GM21360 (cell line): ENCODE measurements at regions not wholly inside any gene's neighbourhood (a gene's known extent, or its start where the extent isn't known, plus 50 kb on each side); places are given as distances from the start of the nearest gene placed in this dataset.

Source experiments
- ATAC-seq: cut with Tn5 transposase; IDR thresholded peaks from one replicate; pipeline ENCODE4 v1.9.1; 2021; ENCODE audit warnings: mild to moderate bottlenecking, moderate library complexity; ENCODE audit not compliant: unreplicated experiment

GRCh38 chr2:176709149-176709951 lies 440.1 kb downstream of the MTX2 start:
- ATAC-seq = no peak

- no peak for ATAC-seq
These were observed 440.7 kb downstream of the MTX2 start for GRCh38 chr2:176709991-176710390.

GRCh38 chr2:176710657-176711186 lies 441.5 kb downstream of the MTX2 start:
- ATAC-seq = no peak

- ATAC-seq = no peak
These were observed 456.8 kb downstream of the MTX2 start for GRCh38 chr2:176725873-176726645.

GRCh38 chr2:176727696-176728095 lies 458.5 kb downstream of the MTX2 start:
- ATAC-seq = no peak

GRCh38 chr2:176729706-176730569 lies 460.7 kb downstream of the MTX2 start:
- ATAC-seq = no peak

GRCh38 chr2:176732780-176733179 lies 463.5 kb downstream of the MTX2 start:
- ATAC-seq = no peak

- ATAC-seq = no peak
These were observed 464.6 kb downstream of the MTX2 start for GRCh38 chr2:176733698-176734430.

GRCh38 chr2:176734868-176735267 lies 465.6 kb downstream of the MTX2 start:
- no peak for ATAC-seq

- ATAC-seq = no peak
These were observed 470.3 kb upstream of the HNRNPA3 start for GRCh38 chr2:176742271-176742670.

GRCh38 chr2:176743671-176744070 lies 468.9 kb upstream of the HNRNPA3 start:
- ATAC-seq = no peak

- ATAC-seq = no peak
These were observed 468.4 kb upstream of the HNRNPA3 start for GRCh38 chr2:176744146-176744545.

GRCh38 chr2:176745543-176746200 lies 466.9 kb upstream of the HNRNPA3 start:
- peak; percentile 60 for ATAC-seq

- ATAC-seq = no peak
These were observed 466.2 kb upstream of the HNRNPA3 start for GRCh38 chr2:176746411-176746810.

- ATAC-seq = no peak
These were observed 465.1 kb upstream of the HNRNPA3 start for GRCh38 chr2:176747506-176747905.

- no peak for ATAC-seq
These were observed 464.7 kb upstream of the HNRNPA3 start for GRCh38 chr2:176747928-176748327.

- ATAC-seq = no peak
These were observed 463.9 kb upstream of the HNRNPA3 start for GRCh38 chr2:176748662-176749061.

GRCh38 chr2:176751314-176752227 lies 461.0 kb upstream of the HNRNPA3 start:
- ATAC-seq = no peak

GRCh38 chr2:176752295-176752694 lies 460.3 kb upstream of the HNRNPA3 start:
- no peak for ATAC-seq
